Right ventricle myocardium inferior (tissue), 1 donor: ENCODE measurements at regions not wholly inside any gene's neighbourhood (a gene's known extent, or its start where the extent isn't known, plus 50 kb on each side); places are given as distances from the start of the nearest gene placed in this dataset.
"Not testable (repeated sequence)": the region's sequence is repeated elsewhere in the genome, so short reads cannot be mapped to it uniquely, and the experiment has no call there.

Source experiments
- ATAC-seq: fragments of 200-7000 bp; cut with Tn5 transposase; one replicate; pipeline ENCODE4 v1.9.1; 2020; ENCODE audit warnings: mild to moderate bottlenecking, moderate library complexity
- DNase-seq: peaks from one replicate; pipeline ENCODE4 v3.0.0; 2021; ENCODE audit errors: missing footprints
- intact Hi-C: fragments of 100-400 bp; cut with DNase I; formaldehyde crosslinking; loops from one replicate; pipeline ENCODE4 v1.11.0; 2022
- donor health status: DM: no; HTN: yes; CAD: no; lungs with severe emphysema.

DNA sequence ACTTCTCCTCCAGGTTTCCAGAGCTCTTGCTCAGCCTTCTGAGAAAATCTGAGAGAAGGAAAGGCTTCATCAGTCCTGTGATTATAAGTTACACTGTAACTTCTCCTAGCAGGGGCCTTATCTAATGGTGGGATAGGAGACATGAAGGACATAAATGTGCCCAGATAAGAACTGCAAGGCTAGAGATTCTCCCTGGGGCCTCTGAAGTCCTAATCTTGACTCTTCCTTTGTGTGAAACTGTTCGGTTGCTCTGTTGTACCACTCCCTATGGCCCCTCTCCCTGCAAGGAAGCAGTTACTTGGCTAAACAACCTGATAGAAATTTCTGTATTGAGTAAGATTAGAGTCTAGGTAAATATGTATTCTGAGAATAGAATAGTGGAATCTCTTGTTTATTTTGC lies 780.9 kb downstream of the ETS1 start:
- DNase-seq = no peak
- ATAC-seq = no peak
- intact Hi-C loops = no loop called here

DNA sequence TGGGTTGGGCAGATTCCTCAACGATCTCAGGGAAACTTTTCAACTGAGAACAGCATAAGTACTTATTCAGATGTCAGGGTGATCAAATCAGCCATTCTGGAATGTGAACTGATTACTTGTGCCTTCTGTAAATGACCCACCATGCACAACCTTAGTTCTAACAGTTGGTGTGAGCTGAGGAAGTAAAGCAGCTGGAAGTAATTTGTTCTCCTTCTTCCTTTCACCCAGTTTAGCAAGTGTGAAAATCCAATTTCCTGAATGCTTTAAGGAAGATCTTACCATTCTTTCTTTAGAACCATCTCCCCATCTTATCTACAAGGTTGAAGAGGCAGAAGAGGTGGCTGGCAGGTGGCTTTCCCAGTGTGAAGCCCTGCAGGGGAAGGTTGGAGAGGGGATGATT lies 781.6 kb downstream of the ETS1 start:
- intact Hi-C loops = no loop called here
- DNase-seq = no peak
- no peak for ATAC-seq

DNA sequence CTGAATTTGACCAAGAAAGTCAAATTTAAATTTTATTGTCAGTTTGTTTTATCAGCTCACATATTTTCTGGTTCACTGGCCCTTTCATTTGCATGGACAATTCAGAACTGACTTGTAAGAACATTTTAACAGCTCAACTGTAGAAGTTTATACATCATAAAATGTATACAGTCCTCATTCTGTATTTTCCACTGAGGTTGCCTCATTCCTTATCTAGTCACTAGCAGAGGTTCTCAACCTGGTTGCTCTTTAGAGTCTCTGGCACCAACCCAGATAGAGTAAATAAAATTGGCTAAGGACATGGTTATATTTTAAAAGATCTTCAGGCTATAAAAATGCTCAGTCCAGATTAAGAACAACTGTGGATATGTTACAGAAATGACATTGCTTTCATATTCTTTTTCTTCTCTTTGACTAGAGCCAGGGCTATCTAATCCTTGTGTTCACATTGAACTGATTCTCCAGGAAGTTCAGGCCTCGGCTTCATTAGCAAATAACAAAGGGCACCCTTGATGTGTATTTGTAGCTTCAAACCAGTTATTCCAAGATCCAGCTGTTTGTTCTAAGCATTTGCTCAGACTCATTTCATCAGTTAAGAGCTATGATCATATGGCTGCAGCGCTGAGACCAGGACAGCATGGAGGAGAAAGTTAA lies 782.5 kb downstream of the ETS1 start:
- DNase-seq (no peak), ATAC-seq (no peak)
- intact Hi-C loops = no loop called here

GRCh38 chr11:127803755-127804154 lies 783.6 kb downstream of the ETS1 start:
- no peak for ATAC-seq
- intact Hi-C loops = no loop called here
- no peak for DNase-seq

DNA sequence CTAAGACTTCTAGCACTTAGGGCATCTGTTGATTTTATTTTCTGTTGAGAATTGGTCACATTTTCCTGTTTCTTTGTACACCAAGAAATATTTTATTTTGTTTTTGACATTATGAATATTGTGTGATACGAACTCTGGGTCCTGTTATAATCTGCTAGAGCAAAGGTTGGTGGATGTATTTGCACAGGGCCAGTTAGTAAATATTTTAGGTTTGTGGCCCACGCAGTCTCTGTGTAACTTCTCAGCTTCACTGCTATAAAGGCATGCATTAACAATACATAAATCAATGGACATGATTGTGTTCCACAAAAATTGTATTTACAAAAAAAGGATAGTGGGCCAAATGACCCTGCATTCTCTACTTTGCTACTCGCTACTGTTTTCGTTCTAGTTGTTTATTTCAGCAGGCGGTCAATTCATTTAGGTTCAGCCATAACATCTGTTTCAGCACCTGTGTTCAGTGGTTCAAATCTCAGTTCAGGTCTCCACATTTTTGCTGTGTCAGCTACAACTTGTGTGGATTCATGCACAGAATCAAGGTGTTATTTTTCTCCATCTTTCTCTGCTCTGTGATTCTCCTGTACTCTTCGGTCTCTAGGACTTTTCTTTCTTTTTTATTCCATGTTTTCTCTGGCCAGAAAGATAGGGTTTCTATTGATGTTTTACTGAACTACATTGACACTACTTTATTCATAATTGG lies 786.2 kb downstream of the ETS1 start:
- no peak for ATAC-seq
- intact Hi-C loops = no loop called here

DNA sequence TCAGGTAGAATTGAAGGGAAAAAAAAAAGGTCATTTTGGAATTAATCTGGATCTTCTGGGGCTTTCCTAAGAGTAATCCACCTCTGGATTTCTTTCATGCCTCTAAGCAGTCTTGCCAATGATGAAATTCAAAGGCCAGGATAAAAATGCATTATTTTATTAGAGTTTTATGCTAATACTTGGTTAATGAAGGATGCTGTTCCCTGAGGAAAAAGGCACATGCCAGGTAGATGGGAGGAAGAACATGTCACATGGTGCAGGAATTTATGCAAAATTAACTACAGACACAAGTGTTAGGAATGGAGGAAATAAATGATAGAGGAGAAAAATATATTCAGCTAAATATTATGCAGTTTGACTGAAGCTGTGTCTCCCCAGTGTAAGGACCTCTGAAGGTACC lies 792.0 kb downstream of the ETS1 start:
- intact Hi-C loops = no loop called here
- DNase-seq = no peak
- no peak for ATAC-seq

More for the DNA sequence above, 786.2 kb downstream of the ETS1 start:
- DNase-seq = no peak

- ATAC-seq (no peak), DNase-seq (no peak)
- intact Hi-C loops = no loop called here
Observed at GRCh38 chr11:127791844-127792243, 791.3 kb upstream of the KIRREL3 start.

DNA sequence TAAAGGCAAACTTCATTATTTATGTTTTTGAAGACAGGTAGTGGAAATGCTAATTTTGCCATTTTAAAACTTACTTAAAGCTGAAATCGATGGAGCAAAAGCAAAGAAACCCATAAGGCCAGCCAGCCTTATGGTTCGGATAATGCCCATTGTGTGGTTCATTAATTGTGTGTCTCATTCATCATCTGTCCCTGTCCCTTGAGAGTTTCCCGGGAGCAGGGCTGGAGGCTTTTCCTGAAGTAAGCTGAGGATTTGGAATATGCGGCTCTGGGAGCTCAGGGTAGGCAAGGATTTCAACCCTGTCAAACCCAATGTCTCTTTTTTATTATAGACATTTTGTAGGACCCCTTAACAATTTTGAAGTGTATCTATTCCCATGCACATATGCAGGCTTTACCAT lies 790.0 kb upstream of the KIRREL3 start:
- DNase-seq = no peak
- intact Hi-C loops = no loop called here
- no peak for ATAC-seq

- DNase-seq (no peak), ATAC-seq (no peak)
- intact Hi-C loops = no loop called here
Observed at GRCh38 chr11:127789927-127790326, 789.4 kb upstream of the KIRREL3 start.

DNA sequence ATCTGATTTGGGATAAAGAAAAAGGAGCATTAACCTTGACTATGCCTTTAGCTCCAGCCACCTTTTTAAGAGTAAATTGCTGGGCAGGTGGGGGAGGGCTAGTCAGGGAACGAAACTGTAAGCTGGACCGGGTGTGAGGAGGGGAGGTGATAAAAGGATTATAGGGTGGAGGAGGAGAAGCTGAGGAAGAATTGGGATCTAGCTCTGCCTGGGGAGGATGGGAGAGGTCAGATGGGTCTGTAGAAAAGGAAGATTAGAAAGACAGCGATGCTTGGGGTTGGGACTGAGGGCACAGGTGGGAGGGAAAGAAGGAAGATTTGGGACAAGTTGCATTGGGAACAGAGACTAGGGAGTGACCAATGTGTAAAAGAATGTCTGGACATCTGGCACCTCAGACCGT lies 772.4 kb upstream of the KIRREL3 start:
- DNase-seq, intact Hi-C loops, ATAC-seq: not testable (repeated sequence)

- ATAC-seq, DNase-seq, intact Hi-C loops: not testable (repeated sequence)
Observed at GRCh38 chr11:127768931-127769330, 768.4 kb upstream of the KIRREL3 start.

DNA sequence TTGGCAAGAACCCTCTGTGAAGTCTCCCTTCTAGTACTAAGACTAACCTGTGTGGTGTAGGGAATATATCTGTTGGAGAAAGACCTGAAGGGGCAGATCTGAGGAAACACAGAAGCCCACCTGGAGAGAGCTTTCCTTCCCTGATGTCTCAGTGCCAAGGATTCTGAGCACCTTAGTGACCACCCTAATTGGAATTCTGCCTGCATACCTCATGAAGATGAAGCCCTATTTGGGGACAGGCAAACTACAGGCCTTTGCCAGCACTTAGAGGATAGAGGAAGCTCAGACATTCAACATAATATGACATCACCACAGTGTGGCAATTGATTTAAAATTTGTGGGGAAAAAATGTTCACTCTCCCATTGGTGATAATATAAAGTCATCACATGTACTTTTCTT lies 766.2 kb upstream of the KIRREL3 start:
- ATAC-seq = no peak
- no peak for DNase-seq
- intact Hi-C loops = no loop called here

DNA sequence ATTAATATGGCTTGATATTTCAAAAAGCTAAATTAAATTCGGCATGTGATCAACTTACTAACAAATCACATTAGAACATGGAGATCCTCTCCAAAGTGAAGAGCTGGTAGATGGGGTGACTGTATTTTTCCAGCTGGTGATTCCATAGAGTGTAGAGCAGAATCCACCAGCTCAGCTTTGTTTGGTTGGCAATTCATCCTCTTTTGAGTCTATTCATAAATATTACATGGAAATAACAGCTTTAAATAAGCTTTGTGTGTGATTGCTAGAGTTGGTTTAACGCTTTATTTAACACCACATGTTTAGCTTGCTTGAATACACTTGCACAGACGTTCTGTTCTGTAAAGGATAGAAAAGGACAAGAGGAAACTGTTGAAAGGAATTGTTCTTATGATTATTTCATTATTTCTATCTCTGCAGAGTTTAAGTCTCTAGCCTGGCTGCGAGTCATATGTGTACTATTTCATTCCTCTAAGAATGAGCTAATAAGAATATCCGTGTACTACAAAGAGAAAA lies 738.3 kb upstream of the KIRREL3 start:
- intact Hi-C loops = loop anchor here (10.0 kb wide), 1 partner anchor 1106 kb away; no protein-coding TSS in a partner anchor
- DNase-seq (no peak), ATAC-seq (no peak)

- intact Hi-C loops = loop anchor here (10.0 kb wide), 1 partner anchor 1107 kb away; no protein-coding TSS in a partner anchor
- ATAC-seq (no peak), DNase-seq (no peak)
Observed at GRCh38 chr11:127737499-127737898, 736.9 kb upstream of the KIRREL3 start.

- intact Hi-C loops = loop anchor here (10.0 kb wide), 1 partner anchor 1111 kb away; no protein-coding TSS in a partner anchor
- ATAC-seq (peak; percentile 44), DNase-seq (no peak)
Observed at GRCh38 chr11:127733552-127733951, 733.0 kb upstream of the KIRREL3 start.

- intact Hi-C loops = no loop called here
- DNase-seq (no peak), ATAC-seq (no peak)
Observed at GRCh38 chr11:127726367-127726766, 725.8 kb upstream of the KIRREL3 start.

DNA sequence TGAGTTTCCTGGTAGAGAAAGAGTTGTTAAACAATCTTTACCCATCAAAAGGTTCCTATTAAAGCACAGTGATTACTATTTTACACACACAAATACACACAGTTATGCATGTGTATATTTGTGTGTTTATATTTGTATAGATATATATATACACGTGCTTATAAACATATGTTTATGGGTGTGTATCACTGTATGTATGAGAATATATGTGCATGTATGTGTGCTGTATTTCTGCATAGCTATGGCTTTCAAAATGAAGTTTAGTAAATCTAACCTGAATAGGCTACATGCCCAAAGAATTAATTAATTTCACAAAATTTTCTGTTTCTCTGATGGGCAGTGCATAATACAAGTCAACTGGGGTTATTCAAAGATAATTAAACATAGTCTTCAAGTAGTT lies 723.1 kb upstream of the KIRREL3 start:
- intact Hi-C loops = no loop called here
- ATAC-seq (no peak), DNase-seq (no peak)

DNA sequence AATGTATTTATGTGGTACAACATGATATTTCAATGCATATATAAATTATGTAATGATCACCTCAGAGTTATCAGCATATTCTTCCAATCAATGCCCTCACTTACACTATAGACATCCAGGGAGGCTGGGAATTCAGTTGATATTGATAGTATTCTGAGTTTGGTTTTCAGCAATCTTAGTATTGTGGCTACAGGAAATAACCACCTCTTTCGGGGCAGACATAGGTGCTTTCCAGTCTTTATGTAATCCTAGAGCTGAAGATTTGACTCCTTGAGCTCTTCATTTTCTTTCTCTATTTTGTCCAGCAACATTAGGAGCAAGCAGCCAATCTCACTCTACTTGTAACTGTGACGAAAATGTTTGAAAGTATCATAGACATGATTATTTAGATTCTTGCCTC lies 712.7 kb upstream of the KIRREL3 start:
- DNase-seq = no peak
- intact Hi-C loops = no loop called here
- no peak for ATAC-seq

DNA sequence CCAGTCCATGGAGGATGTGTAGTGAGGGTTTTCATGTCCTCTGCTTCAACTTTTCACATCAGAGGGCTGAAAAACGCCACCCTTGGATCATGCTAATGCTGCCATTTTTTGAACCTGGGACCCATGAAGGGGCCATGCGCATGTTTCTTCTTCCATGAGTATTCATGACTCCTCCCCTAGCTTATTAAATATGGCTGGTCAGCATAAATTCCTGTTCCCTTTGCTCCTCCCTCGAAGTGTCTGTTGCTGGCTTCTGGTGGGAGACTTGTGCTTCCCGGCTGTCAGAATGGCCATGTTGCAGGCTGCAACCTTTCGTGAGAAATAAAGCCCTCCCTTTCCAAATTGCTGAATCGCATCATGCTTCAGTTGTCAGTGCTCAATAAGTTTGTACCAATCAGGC lies 711.2 kb upstream of the KIRREL3 start:
- ATAC-seq = no peak
- DNase-seq = no peak

GRCh38 chr11:127710831-127711230 lies 710.3 kb upstream of the KIRREL3 start:
- intact Hi-C loops = no loop called here
- no peak for DNase-seq
- ATAC-seq = no peak

More for the DNA sequence above, 711.2 kb upstream of the KIRREL3 start:
- intact Hi-C loops = no loop called here
